H1 (cell line): ENCODE measurements at regions not wholly inside any gene's neighbourhood (a gene's known extent, or its start where the extent isn't known, plus 50 kb on each side); places are given as distances from the start of the nearest gene placed in this dataset.

Experiments used
- CTCF ChIA-PET: fragments of 300-600 bp; sonication (Branson Sonifier 250); formaldehyde crosslinking; loops from one replicate; lab custom pipeline; 2021; ENCODE audit not compliant: partially characterized antibody; lab: Charles Lee
- POLR2A ChIA-PET: fragments of 300-600 bp; sonication (Branson Sonifier 250); formaldehyde crosslinking; loops from one replicate; lab custom pipeline; 2021; ENCODE audit warnings: inconsistent platforms; ENCODE audit not compliant: partially characterized antibody; lab: Charles Lee
- DNase-seq, 2 experiments: peaks; one replicate each; pipeline versions ENCODE4 v3.0.0 to v3.0.0-alpha.2; 2010 to 2022; ENCODE audit warnings: low spot score in 2 of 2, low read depth in 1 of 2, mixed read lengths in 1 of 2
- FAIRE-seq: peaks from 2 replicates; lab custom pipeline; 2011; peaks lifted over from hg19 to GRCh38; lab: Jason Lieb, UNC
- H2AFZ ChIP-seq: 2 replicates; pipeline ENCODE4 v1.8.1; 2012; ENCODE audit warnings: low read length, inconsistent platforms
- H2AK5ac ChIP-seq: 2 replicates; pipeline ENCODE4 v1.6.1; 2013; ENCODE audit warnings: low read depth, low read length
- H2BK120ac ChIP-seq: replicated peaks from 2 replicates; pipeline ENCODE3; 2013; ENCODE audit warnings: low read depth, low read length, inconsistent platforms
- H2BK12ac ChIP-seq: 2 replicates; pipeline ENCODE4 v1.6.1; 2013; ENCODE audit warnings: low read depth, low read length
- H2BK15ac ChIP-seq: 2 replicates; pipeline ENCODE4 v1.6.1; 2013; ENCODE audit warnings: low read length
- H2BK20ac ChIP-seq: 2 replicates; pipeline ENCODE4 v1.6.1; 2013; ENCODE audit warnings: low read length
- H2BK5ac ChIP-seq: 2 replicates; pipeline ENCODE4 v1.6.1; 2013; ENCODE audit warnings: low read depth, low read length
- H3K14ac ChIP-seq: 2 replicates; pipeline ENCODE4 v1.6.1; 2013; ENCODE audit warnings: inconsistent platforms; ENCODE audit not compliant: insufficient read length
- H3K18ac ChIP-seq: 2 replicates; pipeline ENCODE4 v1.6.1; 2013; ENCODE audit warnings: low read length; ENCODE audit errors: extremely low read depth
- H3K23ac ChIP-seq: 2 replicates; pipeline ENCODE4 v1.6.1; 2013; ENCODE audit warnings: inconsistent platforms; ENCODE audit not compliant: insufficient read length
- H3K23me2 ChIP-seq: 2 replicates; pipeline ENCODE4 v1.6.1; 2013; ENCODE audit warnings: low read depth, low read length
- H3K27ac ChIP-seq: 2 replicates; pipeline ENCODE4 v1.6.1; 2011; ENCODE audit warnings: low read depth, low read length, inconsistent platforms
- H3K27me3 ChIP-seq, 4 experiments: replicated peaks in 1 of 4; 1 replicate in 1 of 4; 2 replicates in 3 of 4; pipeline versions ENCODE4 v1.6.1 to v1.8.1; 2011 to 2013; ENCODE audit warnings: low read length in 3 of 4, mild to moderate bottlenecking in 3 of 4, inconsistent platforms in 2 of 4, mixed read lengths in 2 of 4, moderate library complexity in 1 of 4; ENCODE audit not compliant: control insufficient read depth in 3 of 4, insufficient read depth in 3 of 4; ENCODE audit errors: extremely low read depth in 1 of 4
- H3K36me3 ChIP-seq, 4 experiments: 2 replicates each; pipeline versions ENCODE4 v1.6.1 to v1.8.1; 2011 to 2013; ENCODE audit warnings: mild to moderate bottlenecking in 4 of 4, low read length in 3 of 4, moderate library complexity in 2 of 4, control low read depth in 1 of 4, inconsistent platforms in 1 of 4; ENCODE audit not compliant: insufficient read depth in 4 of 4, control insufficient read depth in 2 of 4
- H3K4ac ChIP-seq: replicated peaks from 2 replicates; pipeline ENCODE3; 2013; ENCODE audit warnings: low read length, low read depth, mixed read lengths, inconsistent platforms; ENCODE audit not compliant: insufficient read length
- H3K4me1 ChIP-seq, 4 experiments: replicated peaks in 1 of 4; 1 replicate in 1 of 4; 2 replicates in 3 of 4; pipeline versions ENCODE4 v1.6.1 to v1.8.1; 2011 to 2013; ENCODE audit warnings: low read length in 3 of 4, inconsistent platforms in 2 of 4, mixed read lengths in 1 of 4; ENCODE audit not compliant: insufficient read depth in 4 of 4, control insufficient read depth in 3 of 4
- H3K4me2 ChIP-seq, 2 experiments: 2 replicates each; pipeline versions ENCODE4 v1.6.1 to v1.8.1; 2011 to 2013; ENCODE audit warnings: low read depth in 2 of 2, low read length in 2 of 2, control low read depth in 1 of 2, inconsistent platforms in 1 of 2, mild to moderate bottlenecking in 1 of 2; ENCODE audit not compliant: insufficient read depth in 1 of 2
- H3K4me3 ChIP-seq, 4 experiments: fragments of 200-600, 300-600 bp in 1 of 4; sonication (generic), shearing (Covaris generic), sonication (Bioruptor Twin) in 1 of 4; 2 replicates each; pipeline versions ENCODE4 v1.5.1 to v1.8.1; 2011 to 2016; ENCODE audit warnings: low read length in 4 of 4, low read depth in 3 of 4, control low read depth in 2 of 4, inconsistent platforms in 2 of 4, mild to moderate bottlenecking in 2 of 4, mixed read lengths in 1 of 4, moderate library complexity in 1 of 4; ENCODE audit not compliant: insufficient read depth in 2 of 4; ENCODE audit errors: extremely low read depth in 1 of 4
- H3K56ac ChIP-seq: replicated peaks from 2 replicates; pipeline ENCODE3; 2013; ENCODE audit warnings: low read depth, mild to moderate bottlenecking, mixed read lengths, low read length, inconsistent platforms; ENCODE audit not compliant: insufficient read length
- H3K79me1 ChIP-seq: 2 replicates; pipeline ENCODE4 v1.6.1; 2013; ENCODE audit warnings: low read depth, low read length, control low read depth
- H3K79me2 ChIP-seq, 2 experiments: 2 replicates each; pipeline versions ENCODE4 v1.6.1 to v1.8.1; 2012 to 2013; ENCODE audit warnings: low read length in 2 of 2, mild to moderate bottlenecking in 2 of 2, inconsistent platforms in 1 of 2; ENCODE audit not compliant: insufficient read depth in 2 of 2, control insufficient read depth in 1 of 2
- H3K9ac ChIP-seq, 4 experiments: replicated peaks in 1 of 4; 1 replicate in 1 of 4; 2 replicates in 3 of 4; pipeline versions ENCODE4 v1.6.1 to v1.8.1; 2011 to 2013; ENCODE audit warnings: low read depth in 3 of 4, low read length in 3 of 4, control low read depth in 2 of 4, mild to moderate bottlenecking in 2 of 4, moderate library complexity in 2 of 4, inconsistent platforms in 1 of 4; ENCODE audit errors: extremely low read depth in 1 of 4
- H3K9me3 ChIP-seq, 2 experiments: 2 replicates each; pipeline versions ENCODE4 v1.6.1 to v1.8.1; 2012 to 2013; ENCODE audit warnings: mild to moderate bottlenecking in 2 of 2, moderate library complexity in 2 of 2, control low read depth in 1 of 2, inconsistent platforms in 1 of 2, low read depth in 1 of 2, low read length in 1 of 2, mixed read lengths in 1 of 2; ENCODE audit not compliant: insufficient read depth in 2 of 2
- H4K20me1 ChIP-seq, 2 experiments: replicated peaks in 1 of 2; 2 replicates each; pipeline versions ENCODE3 to v1.8.1; 2011 to 2013; ENCODE audit warnings: inconsistent platforms in 2 of 2, low read length in 2 of 2, mild to moderate bottlenecking in 1 of 2; ENCODE audit not compliant: insufficient read depth in 2 of 2, control insufficient read depth in 1 of 2
- H4K5ac ChIP-seq: 2 replicates; pipeline ENCODE4 v1.6.1; 2013; ENCODE audit warnings: low read length, low read depth, mixed read lengths, inconsistent platforms; ENCODE audit not compliant: insufficient read length
- H4K8ac ChIP-seq: 2 replicates; pipeline ENCODE4 v1.8.0; 2013; ENCODE audit warnings: mild to moderate bottlenecking, moderate library complexity, low read length, inconsistent platforms; ENCODE audit not compliant: insufficient read depth; ENCODE audit errors: extremely low read depth
- H4K91ac ChIP-seq: replicated peaks from 2 replicates; pipeline ENCODE3; 2013; ENCODE audit warnings: low read length, mixed read lengths, inconsistent platforms; ENCODE audit not compliant: insufficient read length
- ASH2L ChIP-seq: fragments of 200-600, 300-600 bp; sonication (generic); IDR thresholded peaks from one replicate; pipeline ENCODE4 v1.7.1; 2017; ENCODE audit warnings: low read length
- ATF3 ChIP-seq: IDR thresholded peaks from 2 replicates; pipeline ENCODE4 v1.6.1; 2011; ENCODE audit warnings: low read depth, mild to moderate bottlenecking, low read length; ENCODE audit not compliant: insufficient read depth
- CBX8 ChIP-seq: fragments of 300-800, 300-1000 bp; sonication (generic); IDR thresholded peaks from 2 replicates; pipeline ENCODE4 v1.7.1; 2016; ENCODE audit warnings: low read depth, low read length, borderline replicate concordance
- CEBPB ChIP-seq: IDR thresholded peaks from 2 replicates; pipeline ENCODE4 v1.6.1; 2012; ENCODE audit warnings: low read depth, low read length
- EGR1 ChIP-seq: IDR thresholded peaks from 2 replicates; pipeline ENCODE4 v1.6.1; 2011; ENCODE audit warnings: low read depth, low read length, borderline replicate concordance
- GABPA ChIP-seq: IDR thresholded peaks from 2 replicates; pipeline ENCODE4 v1.6.1; 2011; ENCODE audit warnings: mild to moderate bottlenecking, low read length, moderate library complexity, borderline replicate concordance; ENCODE audit not compliant: insufficient read depth
- HDAC2 ChIP-seq, 2 experiments: fragments of 300-600 bp in 1 of 2; sonication (generic) in 1 of 2; IDR thresholded peaks; 2 replicates each; pipeline ENCODE4 v1.6.1; 2011 to 2012; ENCODE audit warnings: low read depth in 2 of 2, low read length in 2 of 2, mild to moderate bottlenecking in 2 of 2, moderate library complexity in 2 of 2, borderline replicate concordance in 1 of 2, inconsistent platforms in 1 of 2
- HDAC6 ChIP-seq: IDR thresholded peaks from one replicate; pipeline ENCODE4 v1.7.1; 2012; ENCODE audit warnings: low read depth, mild to moderate bottlenecking, inconsistent platforms, low read length, moderate library complexity
- SIX5 ChIP-seq: IDR thresholded peaks from 2 replicates; pipeline ENCODE4 v1.6.1; 2011; ENCODE audit warnings: mild to moderate bottlenecking, low read depth, low read length
- SP1 ChIP-seq: IDR thresholded peaks from 2 replicates; pipeline ENCODE4 v1.6.1; 2011; ENCODE audit warnings: low read depth, low read length
- SP2 ChIP-seq: IDR thresholded peaks from 2 replicates; pipeline ENCODE4 v1.6.1; 2012; ENCODE audit warnings: mild to moderate bottlenecking, low read length, inconsistent platforms
- SRF ChIP-seq: IDR thresholded peaks from 2 replicates; pipeline ENCODE4 v1.6.1; 2011; ENCODE audit warnings: mild to moderate bottlenecking, low read depth, low read length, moderate library complexity
- TAF7 ChIP-seq: optimal IDR thresholded peaks from 2 replicates; pipeline ENCODE3; 2011; ENCODE audit warnings: low read depth, mild to moderate bottlenecking, inconsistent platforms, low read length, moderate library complexity, borderline replicate concordance
- TEAD4 ChIP-seq: IDR thresholded peaks from 2 replicates; pipeline ENCODE4 v1.6.1; 2012; ENCODE audit warnings: low read depth, low read length, inconsistent platforms, mixed read lengths
- WGBS, 2 experiments: shearing (Covaris generic) in 1 of 2; methylation state at CpG; one replicate each; pipeline versions ENCODE4 v1.1.6 to v1.1.7; 2013 to 2015; ENCODE audit warnings: low lambda C conversion rate in 2 of 2, mixed read lengths in 2 of 2, inconsistent platforms in 1 of 2, low coverage in 1 of 2, missing lambda C conversion rate in 1 of 2; ENCODE audit not compliant: insufficient replicate concordance in 2 of 2, insufficient coverage in 1 of 2, insufficient read length in 1 of 2; ENCODE audit errors: extremely low coverage in 1 of 2, missing lambda C conversion rate in 1 of 2; 5-methylcytosine and 5-hydroxymethylcytosine counted together

GRCh38 chr6:51141080-51141479, 322.4 kb downstream of the TFAP2B start:
- no peaks in the 10 kb centered on the region for H4K20me1 ChIP-seq
- ChIA-PET POLR2A (no interaction called here), CTCF (no interaction called here)
- no peak for DNase-seq
- no peak overlapping the region for H4K8ac ChIP-seq
- no peaks in the 10 kb centered on the region for H3K9me3 ChIP-seq
- no peak overlapping the region for H3K18ac ChIP-seq
- H3K79me1 ChIP-seq, result no peaks in the 10 kb centered on the region
- no peak overlapping the region for H2AFZ ChIP-seq
- no peak for FAIRE-seq
- H4K91ac ChIP-seq, result no peak overlapping the region
- H2AK5ac ChIP-seq, result no peak overlapping the region
- no peak overlapping the region for H4K5ac ChIP-seq
- no peak overlapping the region for H2BK120ac ChIP-seq
- H3K27ac ChIP-seq, result no peak overlapping the region
- no peak overlapping the region for H2BK20ac ChIP-seq
- H2BK12ac ChIP-seq, result no peak overlapping the region
- H3K4me3 ChIP-seq, result no peak overlapping the region
- H3K14ac ChIP-seq, result no peak overlapping the region
- H3K4ac ChIP-seq, result no peak overlapping the region
- H3K4me1 ChIP-seq, result no peaks in the 10 kb centered on the region
- H2BK15ac ChIP-seq, result no peak overlapping the region
- no peak overlapping the region for H3K9ac ChIP-seq
- H3K56ac ChIP-seq, result no peak overlapping the region
- no peaks in the 10 kb centered on the region; the same call in 1 of the 2 replicates for H3K23me2 ChIP-seq
- 90% methylated on average over 2 of the region's 2 CpGs; no CpG with 5 or more reads in 1 of the 2 experiments for WGBS, 2 experiments
- H3K4me2 ChIP-seq, result no peak overlapping the region
- H3K23ac ChIP-seq, result no peak overlapping the region
- H3K79me2 ChIP-seq, result no peaks in the 10 kb centered on the region
- H2BK5ac ChIP-seq, result no peak overlapping the region
- H3K36me3 ChIP-seq, result no peaks in the 10 kb centered on the region
- H3K27me3 ChIP-seq, result no peaks in the 10 kb centered on the region
- TF ChIP-seq GABPA, result no peak
- no peak for TF ChIP-seq CBX8
- no peak for TF ChIP-seq EGR1
- no peak for TF ChIP-seq HDAC2 (IDR thresholded peaks at IDR 0.05; ENCODE audit: borderline replicate concordance in 1 of 2, low read depth in 2 of 2, low read length in 2 of 2)
- TF ChIP-seq ATF3, result no peak
- TF ChIP-seq SP1, result no peak
- TF ChIP-seq ASH2L, result no peak
- no peak for TF ChIP-seq TAF7
- no peak for TF ChIP-seq SP2
- no peak for TF ChIP-seq TEAD4
- TF ChIP-seq CEBPB, result no peak
- no peak for TF ChIP-seq HDAC6
- no peak for TF ChIP-seq SIX5
- TF ChIP-seq SRF, result no peak
